ENCODE measurements at regions not wholly inside any gene's neighbourhood (a gene's known extent, or its start where the extent isn't known, plus 50 kb on each side); places are given as distances from the start of the nearest gene placed in this dataset.
A peak's percentile ranks its signal among the peaks of the same experiment; 100 is the strongest.
"Not testable (repeated sequence)": the region's sequence is repeated elsewhere in the genome, so short reads cannot be mapped to it uniquely, and the experiment has no call there.

- no peak for TF ChIP-seq CTCF (IDR thresholded peaks at IDR 0.05; ENCODE audit: insufficient read depth, low read length, poor library complexity, severe bottlenecking)
- H3K36me3 ChIP-seq (ENCODE audit: control insufficient read depth, insufficient read depth, low read length) = no peaks in the 10 kb centered on the region
Measured at GRCh38 chr10:90286941-90287340, 570.9 kb downstream of the HTR7 start.

GRCh38 chr10:90288391-90288933 is 569.4 kb downstream of the HTR7 start:
- no peaks in the 10 kb centered on the region for H3K36me3 ChIP-seq (ENCODE audit: control insufficient read depth, insufficient read depth, low read length)
- no peak overlapping the region for H3K4me3 ChIP-seq (replicated peaks; ENCODE audit: low read depth, low read length)
- TF ChIP-seq CTCF (IDR thresholded peaks at IDR 0.05; ENCODE audit: insufficient read depth, low read length, poor library complexity, severe bottlenecking) = no peak
- no peaks in the 10 kb centered on the region for H3K27me3 ChIP-seq (replicated peaks; ENCODE audit: control insufficient read depth, insufficient read depth, low read length)
- DNase-seq (ENCODE audit: extremely low read depth, insufficient read length) = no peak

More at GRCh38 chr10:90286941-90287340, 570.9 kb downstream of the HTR7 start:
- no peaks in the 10 kb centered on the region for H3K27me3 ChIP-seq (replicated peaks; ENCODE audit: control insufficient read depth, insufficient read depth, low read length)
- no peak for DNase-seq (ENCODE audit: extremely low read depth, insufficient read length)
- H3K4me3 ChIP-seq (replicated peaks; ENCODE audit: low read depth, low read length) = no peak overlapping the region

- peak; percentile 22 for DNase-seq (ENCODE audit: extremely low read depth, insufficient read length)
- no peaks in the 10 kb centered on the region for H3K27me3 ChIP-seq (replicated peaks; ENCODE audit: control insufficient read depth, insufficient read depth, low read length)
- H3K36me3 ChIP-seq (ENCODE audit: control insufficient read depth, insufficient read depth, low read length) = no peaks in the 10 kb centered on the region
- TF ChIP-seq CTCF (IDR thresholded peaks at IDR 0.05; ENCODE audit: insufficient read depth, low read length, poor library complexity, severe bottlenecking) = no peak
- H3K4me3 ChIP-seq (replicated peaks; ENCODE audit: low read depth, low read length) = no peak overlapping the region
Measured at GRCh38 chr10:90289037-90289436, 568.8 kb downstream of the HTR7 start.

- DNase-seq (ENCODE audit: extremely low read depth, insufficient read length) = no peak
- no peak overlapping the region for H3K4me3 ChIP-seq (replicated peaks; ENCODE audit: low read depth, low read length)
- H3K36me3 ChIP-seq (ENCODE audit: control insufficient read depth, insufficient read depth, low read length) = no peaks in the 10 kb centered on the region
- no peak for TF ChIP-seq CTCF (IDR thresholded peaks at IDR 0.05; ENCODE audit: insufficient read depth, low read length, poor library complexity, severe bottlenecking)
- no peaks in the 10 kb centered on the region for H3K27me3 ChIP-seq (replicated peaks; ENCODE audit: control insufficient read depth, insufficient read depth, low read length)
Measured at GRCh38 chr10:90293616-90294015, 564.2 kb downstream of the HTR7 start.

GRCh38 chr10:90294821-90295540 is 562.9 kb downstream of the HTR7 start:
- DNase-seq (ENCODE audit: extremely low read depth, insufficient read length); H3K36me3 ChIP-seq (ENCODE audit: control insufficient read depth, insufficient read depth, low read length); H3K4me3 ChIP-seq (replicated peaks; ENCODE audit: low read depth, low read length); H3K27me3 ChIP-seq (replicated peaks; ENCODE audit: control insufficient read depth, insufficient read depth, low read length): not testable (repeated sequence)

GRCh38 chr10:90302031-90302430 is 555.8 kb downstream of the HTR7 start:
- H3K36me3 ChIP-seq (ENCODE audit: control insufficient read depth, insufficient read depth, low read length); H3K27me3 ChIP-seq (replicated peaks; ENCODE audit: control insufficient read depth, insufficient read depth, low read length); H3K4me3 ChIP-seq (replicated peaks; ENCODE audit: low read depth, low read length); DNase-seq (ENCODE audit: extremely low read depth, insufficient read length): not testable (repeated sequence)
